ENCODE measurements at regions not wholly inside any gene's neighbourhood (a gene's known extent, or its start where the extent isn't known, plus 50 kb on each side); places are given as distances from the start of the nearest gene placed in this dataset.
"Not testable (repeated sequence)": the region's sequence is repeated elsewhere in the genome, so short reads cannot be mapped to it uniquely, and the experiment has no call there.

GRCh38 chr13:24984134-24984533 lies 111.8 kb upstream of the PABPC3 start:
- TF ChIP-seq CTCF (IDR thresholded peaks at IDR 0.05) (no peak), POLR2A (IDR thresholded peaks at IDR 0.05) (no peak)
- Histone ChIP-seq H3K9me3 (no peaks in the 10 kb centered on the region), H3K4me3 (no peak overlapping the region), H3K36me3 (replicated peaks in 1 of 2; ENCODE audit: insufficient read depth in 1 of 2, low read depth in 2 of 2) (no peaks in the 10 kb centered on the region), H3K4me1 (no peaks in the 10 kb centered on the region), H3K27ac (no peak overlapping the region), H3K27me3 (peaks cover 0 to 8% of the 10 kb centered on the region in 2 donors)
- DNase-seq (no peak), ATAC-seq (no peak)
- WGBS, 2 donors = 64 to 79% methylated on average over 5 of the region's 5 CpGs
- intact Hi-C loops (cut with DNase I) = no loop called here

GRCh38 chr13:24985107-24985506 lies 110.8 kb upstream of the PABPC3 start:
- no peaks in the 10 kb centered on the region for H3K36me3 ChIP-seq (replicated peaks in 1 of 2; ENCODE audit: insufficient read depth in 1 of 2, low read depth in 2 of 2)
- H3K4me1 ChIP-seq = no peaks in the 10 kb centered on the region
- ATAC-seq (no peak), DNase-seq (no peak)
- peaks cover 0 to 8% of the 10 kb centered on the region in 2 donors for H3K27me3 ChIP-seq
- H3K4me3 ChIP-seq = no peak overlapping the region
- TF ChIP-seq POLR2A (IDR thresholded peaks at IDR 0.05) (no peak), CTCF (IDR thresholded peaks at IDR 0.05) (no peak)
- intact Hi-C loops (cut with DNase I) = no loop called here
- 67 to 74% methylated on average over 3 to 5 of the region's 5 CpGs for WGBS, 2 donors
- no peaks in the 10 kb centered on the region for H3K9me3 ChIP-seq
- H3K27ac ChIP-seq = no peak overlapping the region

GRCh38 chr13:24985896-24986295 lies 110.0 kb upstream of the PABPC3 start:
- Histone ChIP-seq H3K4me3 (no peak overlapping the region), H3K36me3 (replicated peaks in 1 of 2; ENCODE audit: insufficient read depth in 1 of 2, low read depth in 2 of 2) (no peaks in the 10 kb centered on the region), H3K4me1 (no peaks in the 10 kb centered on the region), H3K9me3 (no peaks in the 10 kb centered on the region), H3K27ac (no peak overlapping the region), H3K27me3 (peaks cover 0 to 8% of the 10 kb centered on the region in 2 donors)
- TF ChIP-seq CTCF (IDR thresholded peaks at IDR 0.05) (no peak), POLR2A (IDR thresholded peaks at IDR 0.05) (no peak)
- WGBS, 2 donors = 24 to 36% methylated on average over 2 of the region's 2 CpGs
- ATAC-seq = no peak
- intact Hi-C loops (cut with DNase I) = no loop called here
- DNase-seq = no peak

GRCh38 chr13:24986826-24987225 lies 109.1 kb upstream of the PABPC3 start:
- intact Hi-C loops (cut with DNase I) = no loop called here
- Histone ChIP-seq H3K36me3 (replicated peaks in 1 of 2; ENCODE audit: insufficient read depth in 1 of 2, low read depth in 2 of 2) (no peaks in the 10 kb centered on the region), H3K4me3 (no peak overlapping the region), H3K4me1 (no peaks in the 10 kb centered on the region), H3K27ac (no peak overlapping the region), H3K27me3 (peaks cover 0 to 8% of the 10 kb centered on the region in 2 donors), H3K9me3 (no peaks in the 10 kb centered on the region)
- 38 to 62% methylated on average over 1 to 9 of the region's 9 CpGs for WGBS, 2 donors
- DNase-seq = no peak
- ATAC-seq = no peak
- no peak for TF ChIP-seq POLR2A (IDR thresholded peaks at IDR 0.05)
- no peak for TF ChIP-seq CTCF (IDR thresholded peaks at IDR 0.05)

- not testable (repeated sequence) for H3K27me3 ChIP-seq
Measured at GRCh38 chr13:24989959-24990358, 106.0 kb upstream of the PABPC3 start.

GRCh38 chr13:24992946-24993345 lies 103.0 kb upstream of the PABPC3 start:
- intact Hi-C loops (cut with DNase I); DNase-seq; H3K4me3 ChIP-seq; H3K9me3 ChIP-seq; ATAC-seq; H3K27me3 ChIP-seq; H3K27ac ChIP-seq; H3K36me3 ChIP-seq (replicated peaks in 1 of 2; ENCODE audit: insufficient read depth in 1 of 2, low read depth in 2 of 2); H3K4me1 ChIP-seq: not testable (repeated sequence)
- WGBS, 2 donors = 53 to 63% methylated on average over 4 of the region's 4 CpGs

More at GRCh38 chr13:24989959-24990358, 106.0 kb upstream of the PABPC3 start:
- 37 to 47% methylated on average over 6 of the region's 6 CpGs for WGBS, 2 donors
- ATAC-seq; H3K4me1 ChIP-seq; H3K4me3 ChIP-seq; H3K27ac ChIP-seq; H3K9me3 ChIP-seq; H3K36me3 ChIP-seq (replicated peaks in 1 of 2; ENCODE audit: insufficient read depth in 1 of 2, low read depth in 2 of 2); DNase-seq; intact Hi-C loops (cut with DNase I): not testable (repeated sequence)

Measured in body of pancreas (tissue), 4 donors.